Fibroblast of mammary gland (primary cell): ENCODE measurements at regions not wholly inside any gene's neighbourhood (a gene's known extent, or its start where the extent isn't known, plus 50 kb on each side); places are given as distances from the start of the nearest gene placed in this dataset.

Experiments
- DNase-seq: peaks from one replicate; pipeline ENCODE4 v3.0.0-alpha.2; 2010; ENCODE audit warnings: low read depth
- H3K4me3 ChIP-seq: 2 replicates; pipeline ENCODE4 v1.5.1; 2011; ENCODE audit warnings: low read depth, mild to moderate bottlenecking, low read length, moderate library complexity; ENCODE audit not compliant: control insufficient read depth
- CTCF ChIP-seq: conservative IDR thresholded peaks from 2 replicates; pipeline ENCODE4 v1.5.1; 2011; ENCODE audit warnings: low read depth, low read length, inconsistent platforms; ENCODE audit not compliant: control insufficient read depth, insufficient read depth

- H3K4me3 ChIP-seq: no peak overlapping the region
- no peak for TF ChIP-seq CTCF
- DNase-seq: no peak
Measured at GRCh38 chr10:58979711-58980110, 196.7 kb upstream of the PHYHIPL start.

GRCh38 chr10:58980826-58981415 lies 195.5 kb upstream of the PHYHIPL start:
- TF ChIP-seq CTCF: no peak
- no peak for DNase-seq
- H3K4me3 ChIP-seq: no peak overlapping the region

- H3K4me3 ChIP-seq: no peak overlapping the region
- DNase-seq: no peak
- TF ChIP-seq CTCF: no peak
Measured at GRCh38 chr10:58981846-58982245, 194.6 kb upstream of the PHYHIPL start.

- DNase-seq: no peak
- no peak for TF ChIP-seq CTCF
- H3K4me3 ChIP-seq: no peak overlapping the region
Measured at GRCh38 chr10:58982470-58983239, 193.8 kb upstream of the PHYHIPL start.

- DNase-seq: no peak
- H3K4me3 ChIP-seq: no peak overlapping the region
- no peak for TF ChIP-seq CTCF
Measured at GRCh38 chr10:58985216-58985615, 191.2 kb upstream of the PHYHIPL start.

GRCh38 chr10:58989486-58990039 lies 186.9 kb upstream of the PHYHIPL start:
- H3K4me3 ChIP-seq: no peak overlapping the region
- no peak for TF ChIP-seq CTCF
- no peak for DNase-seq
